GM21423 (cell line): ENCODE measurements at regions not wholly inside any gene's neighbourhood (a gene's known extent, or its start where the extent isn't known, plus 50 kb on each side); places are given as distances from the start of the nearest gene placed in this dataset.
A peak's percentile ranks its signal among the peaks of the same experiment; 100 is the strongest.

Experiments used
- ATAC-seq: cut with Tn5 transposase; IDR thresholded peaks from one replicate; pipeline ENCODE4 v1.9.1; 2021; ENCODE audit warnings: mild to moderate bottlenecking, moderate library complexity; ENCODE audit not compliant: unreplicated experiment

DNA sequence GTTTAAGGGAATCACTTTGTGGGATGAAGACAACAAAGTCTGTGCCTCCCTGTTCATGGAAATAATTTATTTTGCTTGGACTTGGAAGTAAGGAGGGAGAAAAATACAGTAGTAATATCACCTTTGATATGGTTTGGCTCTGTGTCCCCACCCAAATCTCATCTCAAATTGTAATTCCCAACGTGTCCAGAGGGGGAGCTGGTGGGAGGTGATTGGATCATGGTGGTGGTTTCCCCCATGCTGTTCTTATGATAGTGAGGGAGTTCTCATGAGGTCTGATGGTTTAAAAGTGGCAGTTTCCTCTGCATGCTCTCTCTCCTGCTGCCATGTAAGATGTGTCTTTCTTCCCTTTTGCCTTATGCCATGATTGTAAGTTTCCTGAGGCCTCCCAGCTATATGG is 460.7 kb downstream of the NOVA1 start:
- no peak for ATAC-seq

DNA sequence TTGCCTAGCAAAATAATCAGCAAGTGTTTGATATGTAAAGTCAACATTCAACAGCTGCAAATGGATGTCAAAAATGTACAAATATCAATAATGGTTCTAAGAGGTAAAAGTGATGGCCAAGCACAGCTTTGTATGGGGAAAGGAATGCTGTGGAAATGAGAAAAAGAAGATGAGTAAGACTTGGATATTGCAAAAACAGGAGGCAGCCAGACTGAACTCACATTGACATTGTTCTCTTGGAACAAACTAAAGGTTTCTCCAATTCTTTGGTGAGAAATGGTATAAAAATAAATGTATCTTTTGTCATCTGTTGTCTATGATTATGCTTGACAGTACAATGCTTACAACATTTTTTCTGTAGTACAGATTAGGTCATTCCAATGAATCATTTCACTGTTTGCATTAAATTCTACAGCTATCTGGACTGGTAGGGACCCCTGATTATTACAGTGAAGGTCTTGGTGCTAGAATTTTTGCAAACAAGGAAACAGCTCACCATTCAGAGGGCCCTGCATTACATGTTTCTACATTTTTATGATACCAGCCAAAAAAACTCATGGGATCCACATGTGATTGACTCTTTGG is 465.7 kb downstream of the NOVA1 start:
- ATAC-seq, result no peak

DNA sequence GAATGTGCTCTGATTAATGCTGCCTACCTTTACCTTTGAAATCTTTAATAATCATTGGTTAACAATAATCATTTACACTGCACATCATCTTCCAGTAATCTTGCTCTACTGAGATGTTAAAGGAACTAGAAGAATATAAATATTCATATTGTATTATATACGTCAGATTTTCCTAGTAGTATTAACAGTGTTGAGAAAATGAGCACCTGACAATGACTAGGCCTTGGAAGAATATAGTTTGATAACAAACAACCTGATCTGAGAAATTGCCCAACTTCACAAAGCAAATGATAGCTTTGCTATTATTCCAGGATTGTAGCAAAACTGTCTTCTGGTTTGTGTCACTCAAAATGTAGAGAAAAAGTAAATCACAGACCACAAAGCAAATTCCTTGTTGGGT is 467.1 kb downstream of the NOVA1 start:
- ATAC-seq, result no peak

DNA sequence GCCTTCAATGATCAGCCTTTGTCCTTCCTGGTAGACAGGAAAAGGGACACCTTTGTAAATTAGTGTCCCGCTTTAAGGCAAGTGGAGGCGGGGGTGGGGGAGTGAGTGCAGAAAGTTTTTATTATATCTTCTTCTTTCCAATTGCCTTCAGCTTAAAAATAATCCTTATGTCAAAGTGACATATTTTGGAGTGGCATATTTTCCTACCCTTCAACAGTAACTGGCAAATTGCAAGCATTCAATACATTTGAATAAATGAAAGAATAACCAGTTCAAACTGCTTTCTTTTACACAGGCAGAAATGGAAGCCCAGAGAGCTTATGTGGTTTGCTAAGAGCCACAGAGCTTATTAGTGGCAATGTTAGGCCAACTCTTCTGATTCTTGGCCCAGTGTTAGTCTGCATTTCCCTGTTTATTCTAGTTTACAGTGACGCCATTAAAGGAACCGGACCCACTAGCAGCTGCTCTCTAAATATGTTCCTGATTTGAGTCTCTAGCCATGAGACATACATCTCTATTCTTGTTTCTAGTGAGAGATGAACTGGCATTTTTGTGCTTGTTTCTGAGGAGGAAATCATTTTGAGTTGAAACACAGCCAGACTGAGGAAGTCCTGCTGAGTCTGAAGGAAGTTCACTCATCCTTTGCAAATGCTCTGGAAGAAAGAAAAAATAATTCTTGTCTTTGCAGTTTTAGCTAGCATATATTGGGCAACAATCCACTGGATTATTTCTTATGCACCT is 468.7 kb downstream of the NOVA1 start:
- ATAC-seq, result no peak

DNA sequence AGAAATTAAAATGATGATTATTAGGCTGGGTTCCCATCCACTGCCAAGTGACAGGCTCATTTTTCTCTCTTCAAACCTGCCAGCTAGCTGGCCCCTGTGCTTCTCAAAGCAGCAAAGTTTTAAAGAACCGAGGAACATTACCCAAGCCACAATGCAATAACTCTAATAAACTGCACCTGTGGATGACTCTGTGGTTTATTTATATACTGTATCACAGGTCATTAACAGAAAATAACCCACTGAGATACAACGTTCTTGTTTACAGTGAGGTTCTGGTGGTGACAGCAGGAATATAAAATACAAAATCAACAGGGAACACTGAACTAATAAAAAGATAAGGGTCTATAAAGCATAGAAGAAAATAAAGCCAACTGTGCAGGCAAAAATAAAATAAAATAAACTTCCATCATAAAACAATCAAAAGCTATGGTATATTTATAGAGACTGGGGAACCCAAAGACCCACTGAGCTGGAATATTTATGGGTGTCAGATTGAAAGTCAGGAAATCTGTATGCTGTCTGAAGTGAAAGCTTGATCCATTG is 472.9 kb downstream of the NOVA1 start:
- ATAC-seq, result no peak

DNA sequence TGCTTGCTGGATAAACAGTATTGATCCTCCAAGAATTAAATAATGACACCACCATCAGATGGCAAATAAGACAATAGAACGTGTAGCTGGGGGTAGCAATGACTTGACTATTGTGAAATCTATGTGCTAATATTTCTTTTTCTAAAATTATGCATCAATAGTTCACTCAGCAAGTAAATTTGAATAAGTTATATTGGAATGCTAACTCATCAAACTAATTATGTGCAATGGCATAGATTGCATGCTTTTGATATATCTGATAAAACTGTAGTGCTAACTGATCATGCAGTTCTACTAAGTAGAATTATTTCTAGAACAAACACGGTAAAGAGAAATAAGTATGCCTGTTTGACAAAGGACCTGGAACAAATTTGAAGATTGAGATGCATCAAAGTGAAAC is 474.4 kb downstream of the NOVA1 start:
- ATAC-seq, result no peak

DNA sequence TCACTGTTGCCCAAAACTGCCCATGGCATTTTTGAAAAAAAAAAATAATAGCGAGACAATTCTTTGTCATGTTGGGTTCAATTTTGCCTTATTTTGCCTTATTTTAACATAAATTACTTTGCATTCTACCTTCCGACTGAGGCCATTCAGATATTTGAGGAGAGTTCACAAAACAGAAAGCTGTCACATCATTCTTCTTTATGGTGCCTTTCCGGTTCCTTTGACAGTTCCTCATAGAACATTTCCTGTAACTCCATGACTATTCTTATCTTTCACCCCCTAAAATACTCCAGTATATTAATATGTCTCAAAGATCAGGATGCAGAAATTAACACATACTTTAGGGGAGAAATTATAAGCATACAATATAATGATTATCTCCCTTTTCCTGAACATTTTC is 476.7 kb downstream of the NOVA1 start:
- ATAC-seq, result no peak

DNA sequence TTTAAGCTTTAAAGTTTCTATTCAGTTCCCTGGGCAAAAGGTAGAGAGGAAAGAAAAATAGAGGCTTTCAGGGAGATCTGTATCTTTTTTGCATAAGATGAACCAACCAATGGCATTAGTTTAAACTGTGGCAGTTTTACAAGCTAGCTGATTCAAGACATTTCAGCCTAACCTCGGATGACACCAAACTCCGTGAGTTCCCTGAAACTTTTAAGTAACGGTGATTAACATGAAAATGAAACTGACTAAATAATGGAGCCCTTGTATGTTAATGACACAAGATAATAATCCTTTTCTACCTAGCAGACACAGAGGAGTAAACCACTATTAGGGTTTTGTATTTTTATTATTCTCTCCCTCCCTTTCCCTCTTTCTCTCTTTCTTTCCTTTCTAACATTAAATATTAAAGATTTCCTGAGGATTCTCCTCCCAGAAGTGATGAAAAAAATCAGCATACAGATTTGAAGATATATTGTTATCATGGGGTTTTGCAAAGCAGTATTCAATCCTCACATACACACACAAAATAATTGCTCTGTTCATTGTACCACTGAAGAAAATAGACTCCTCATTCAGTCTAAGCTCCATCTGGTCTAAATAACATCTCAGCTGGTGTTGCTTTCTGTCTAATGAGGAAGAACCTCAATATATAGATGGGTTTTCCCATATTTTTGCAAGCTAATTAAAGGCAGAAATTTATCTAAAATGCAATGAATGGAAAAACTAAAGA is 483.8 kb downstream of the NOVA1 start:
- no peak for ATAC-seq

DNA sequence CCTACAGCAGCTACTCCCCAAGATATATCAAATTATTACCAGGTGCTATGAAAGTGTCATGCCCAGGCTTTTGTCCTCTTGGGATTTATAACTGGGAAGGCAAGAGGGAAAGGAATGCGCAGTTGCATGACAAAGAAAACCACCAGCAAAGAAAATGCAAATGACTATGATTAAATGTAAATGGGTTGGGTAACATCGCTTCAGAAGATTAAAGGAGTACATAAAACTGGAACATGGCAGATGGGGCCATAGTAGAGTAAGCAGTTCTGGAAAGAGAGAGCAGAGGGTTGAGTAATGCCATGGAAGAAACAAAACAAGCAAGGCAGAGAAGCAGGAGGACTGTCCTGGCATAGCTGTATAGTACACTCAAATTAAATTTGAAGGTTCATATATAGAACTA is 493.1 kb downstream of the NOVA1 start:
- ATAC-seq, result no peak

DNA sequence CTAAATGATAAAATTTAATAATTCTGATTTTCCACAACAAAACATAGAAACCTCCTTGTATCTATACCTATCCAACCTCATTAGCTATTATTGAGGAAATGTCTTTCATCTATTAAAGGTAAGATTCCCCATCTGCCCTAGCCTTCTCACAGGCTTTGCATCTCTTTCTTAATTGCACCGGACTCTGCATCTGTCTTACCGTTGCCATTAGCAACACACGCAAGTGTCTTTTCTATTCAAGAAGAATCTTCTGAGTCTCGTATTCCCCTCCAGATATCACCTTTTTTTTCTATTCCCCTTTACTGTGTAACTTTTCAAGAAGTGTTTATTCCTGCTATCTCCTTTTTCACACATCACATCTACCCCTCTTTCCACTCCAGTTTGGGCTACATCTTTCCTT is 500.0 kb downstream of the NOVA1 start:
- no peak for ATAC-seq

DNA sequence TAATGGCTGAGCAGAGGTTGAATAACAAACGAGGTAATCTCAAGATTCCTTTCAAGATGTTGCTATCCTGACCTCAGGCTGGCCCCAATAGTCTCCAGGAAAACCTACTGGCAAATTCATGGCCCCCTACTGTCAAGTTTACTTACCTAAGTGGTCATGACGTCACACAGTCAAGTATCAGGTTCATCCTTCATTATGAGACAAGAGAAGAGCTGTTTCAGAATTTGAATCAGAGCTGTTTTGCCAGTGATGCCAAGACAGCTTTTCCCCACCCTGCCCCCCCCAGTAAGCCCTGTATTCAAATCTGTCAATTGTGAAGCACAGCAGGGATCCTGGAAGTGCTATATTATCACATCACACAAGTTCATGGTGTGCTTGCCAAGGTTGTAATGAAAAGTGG is 509.6 kb downstream of the NOVA1 start:
- no peak for ATAC-seq

DNA sequence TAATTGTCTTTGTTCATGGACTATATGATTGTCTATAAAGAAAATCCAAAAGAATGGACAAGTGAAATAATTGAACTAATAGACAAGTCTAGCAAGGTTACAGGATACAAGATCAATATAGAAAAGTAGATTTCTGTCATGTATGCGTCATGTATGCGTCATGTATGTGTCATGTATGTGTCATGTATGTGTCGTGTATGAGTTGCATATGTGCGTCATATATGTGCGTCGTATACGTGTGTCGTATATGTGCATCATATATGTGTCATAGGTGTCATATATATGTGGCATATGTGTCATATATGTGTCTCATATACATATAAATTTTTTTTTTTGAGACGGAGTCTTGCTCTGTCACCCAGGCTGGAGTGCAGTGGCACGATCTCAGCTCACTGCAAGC is 516.8 kb downstream of the NOVA1 start:
- ATAC-seq, result no peak

DNA sequence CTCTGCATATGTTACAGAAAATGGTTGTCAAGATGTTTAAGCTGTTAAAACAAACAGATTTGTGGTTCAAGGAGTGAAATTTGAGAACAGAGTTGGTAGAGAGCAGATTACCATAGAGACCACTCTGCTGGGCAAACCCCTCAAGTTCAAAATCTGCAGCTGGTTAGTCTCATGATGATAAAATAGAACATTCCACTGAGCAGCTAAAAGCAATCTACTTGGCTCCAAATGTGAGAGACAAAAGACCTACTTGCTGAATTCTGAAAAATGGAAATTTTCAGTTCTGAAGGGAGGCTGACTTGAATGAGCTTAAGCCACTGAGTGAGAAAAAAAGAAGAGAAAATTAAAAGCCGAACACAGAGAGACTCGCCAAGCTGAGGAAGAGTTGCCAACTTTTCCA is 519.3 kb downstream of the NOVA1 start:
- ATAC-seq, result no peak

DNA sequence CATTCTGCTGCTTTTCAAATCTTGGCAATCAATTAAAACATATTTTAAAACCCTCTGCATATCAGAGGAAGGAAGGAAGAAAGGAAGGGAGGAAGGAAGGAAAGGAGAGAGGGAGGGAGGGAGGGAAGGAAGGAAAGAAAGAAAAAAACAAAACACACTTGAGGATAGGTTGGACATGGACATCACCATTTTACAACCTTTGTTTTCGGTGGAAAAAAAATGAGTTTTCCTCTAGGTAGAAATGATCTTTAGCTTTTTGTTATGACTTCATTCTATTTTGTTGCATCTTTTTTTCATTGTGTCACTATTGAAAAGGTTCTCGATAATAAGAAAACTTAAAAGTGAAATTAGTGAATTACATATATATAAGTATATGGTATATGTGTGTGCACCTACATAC is 522.9 kb downstream of the NOVA1 start:
- ATAC-seq, result no peak

DNA sequence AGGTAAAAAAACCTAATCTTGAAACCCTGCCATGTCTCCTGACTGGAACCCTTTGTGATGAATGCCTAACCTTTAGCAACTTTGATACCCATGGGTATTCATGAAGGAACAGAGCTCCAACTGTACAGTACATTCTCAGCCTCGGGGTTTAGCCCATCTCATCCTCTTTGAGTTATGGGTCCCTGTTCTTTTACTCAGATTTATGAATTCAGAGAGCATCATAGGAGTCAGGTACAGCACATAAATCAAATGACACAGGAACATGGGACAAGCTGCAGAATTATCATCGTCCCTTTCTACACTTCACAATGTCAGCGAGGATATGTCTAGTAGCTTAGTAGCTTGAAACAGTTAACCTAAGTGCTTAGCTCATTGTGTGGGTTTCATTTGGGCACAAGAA is 527.4 kb downstream of the NOVA1 start:
- ATAC-seq, result no peak

DNA sequence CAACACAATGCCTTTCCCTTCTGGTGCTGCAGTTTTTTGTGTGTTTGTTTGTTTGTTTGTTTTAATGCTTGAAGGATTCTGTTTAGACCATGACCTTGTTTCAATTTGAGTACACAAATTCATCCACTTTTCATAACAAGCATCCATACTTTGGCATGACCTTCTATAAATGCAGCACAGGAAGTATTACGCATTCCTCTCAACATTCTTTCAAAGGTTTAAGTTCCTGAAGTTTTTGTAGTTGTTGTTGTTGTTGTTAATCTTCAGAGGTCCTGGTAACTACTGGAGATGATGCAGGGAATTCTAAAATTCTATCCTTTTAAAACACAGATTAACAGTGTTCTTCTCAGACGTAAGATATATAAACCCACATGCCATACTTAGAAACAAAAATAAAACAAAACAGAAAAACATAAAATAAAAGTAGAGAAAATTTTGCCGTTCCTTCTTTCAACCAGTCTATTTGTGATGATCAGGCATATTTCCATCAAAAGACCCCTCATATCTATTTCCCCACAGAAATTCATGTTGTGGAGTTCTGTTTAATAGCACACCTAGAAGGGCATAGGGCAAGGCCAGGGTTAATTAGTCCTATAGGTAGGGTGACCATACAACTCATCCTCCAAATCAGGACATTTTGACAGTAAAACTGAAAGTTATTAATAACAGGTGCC is 529.9 kb downstream of the NOVA1 start:
- no peak for ATAC-seq

DNA sequence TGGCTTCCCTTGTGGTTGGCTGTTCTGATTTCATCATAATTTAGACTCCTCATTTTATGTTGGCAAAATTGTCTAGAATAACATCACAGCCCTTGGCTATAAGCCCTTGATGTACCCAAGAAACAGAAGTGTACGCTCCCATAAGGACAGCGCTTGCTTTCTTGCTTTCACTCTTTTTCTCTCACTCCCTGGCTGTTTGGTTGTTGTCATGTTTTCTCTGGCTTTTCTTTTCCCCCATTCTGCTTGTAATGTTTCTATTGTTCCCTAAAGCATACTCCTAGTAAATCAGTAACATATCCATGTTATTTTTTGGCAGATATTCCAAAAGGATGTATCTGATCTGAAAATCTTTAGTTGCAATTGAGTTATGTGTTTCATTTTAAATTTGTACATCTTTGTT is 530.5 kb downstream of the NOVA1 start:
- ATAC-seq, result no peak

DNA sequence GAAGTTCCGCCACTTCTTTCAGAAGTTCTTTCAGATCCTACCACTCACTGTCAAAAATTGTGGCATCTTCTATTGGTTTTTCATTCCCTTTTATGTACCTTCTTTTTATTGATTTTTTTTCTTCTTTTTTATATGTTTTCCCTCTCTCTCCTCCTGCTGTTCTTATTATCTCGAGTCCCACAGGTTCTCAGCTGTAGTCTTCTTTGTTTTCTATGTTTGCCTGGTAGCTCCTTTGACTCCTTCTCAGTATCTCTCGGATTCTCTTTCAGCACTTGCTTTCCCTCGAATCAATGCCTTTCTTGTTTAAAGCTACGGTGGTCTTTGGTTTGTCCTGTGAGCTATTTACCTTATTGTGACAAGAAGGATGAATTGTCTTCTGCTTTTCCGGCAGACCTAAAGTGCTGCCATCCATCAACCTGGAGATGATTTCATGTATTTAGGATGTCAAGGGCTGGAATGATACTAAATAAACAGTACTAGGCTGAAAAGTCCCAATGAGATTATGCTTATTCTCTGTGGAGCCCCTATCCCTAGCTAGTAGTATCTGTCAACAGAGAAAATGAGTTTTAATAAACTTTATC is 541.7 kb downstream of the NOVA1 start:
- ATAC-seq, result no peak

DNA sequence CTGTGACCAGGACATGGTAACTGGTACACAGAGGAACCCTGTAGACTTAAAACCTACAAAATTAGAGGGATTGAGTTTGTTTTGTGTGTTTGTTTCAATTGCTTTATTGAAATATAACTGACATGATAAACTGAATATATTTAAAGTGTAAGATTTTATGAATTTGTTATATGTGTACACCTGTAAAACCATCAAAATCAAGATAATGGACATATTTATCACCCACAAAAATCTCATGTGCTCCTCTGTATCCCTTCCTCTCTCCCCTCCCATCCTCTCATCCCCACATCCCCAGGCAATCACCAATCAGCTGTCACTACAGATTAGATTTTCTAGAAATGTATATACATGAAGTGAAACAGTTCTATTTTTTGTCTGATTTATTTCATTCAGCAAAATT is 565.5 kb downstream of the NOVA1 start:
- no peak for ATAC-seq

DNA sequence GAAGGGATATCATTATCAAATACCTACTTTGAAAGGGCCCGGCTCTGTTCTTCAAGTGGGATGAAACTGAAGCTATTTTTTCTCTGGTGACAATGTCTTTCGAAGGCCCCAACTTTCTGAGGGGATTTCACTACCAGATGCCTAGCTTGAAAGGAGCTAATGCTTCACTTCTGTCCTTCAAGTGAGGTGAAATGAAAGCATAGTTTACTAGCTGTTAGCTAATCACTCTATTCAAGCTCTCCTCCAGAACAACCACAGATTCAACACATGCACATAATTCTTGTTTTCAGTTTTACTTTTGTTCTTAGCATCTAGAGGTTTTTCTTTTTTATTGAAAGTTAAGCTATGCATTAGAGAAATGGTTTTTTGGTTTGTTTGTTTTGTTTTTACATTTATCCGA is 571.4 kb downstream of the NOVA1 start:
- peak; percentile 68 for ATAC-seq

DNA sequence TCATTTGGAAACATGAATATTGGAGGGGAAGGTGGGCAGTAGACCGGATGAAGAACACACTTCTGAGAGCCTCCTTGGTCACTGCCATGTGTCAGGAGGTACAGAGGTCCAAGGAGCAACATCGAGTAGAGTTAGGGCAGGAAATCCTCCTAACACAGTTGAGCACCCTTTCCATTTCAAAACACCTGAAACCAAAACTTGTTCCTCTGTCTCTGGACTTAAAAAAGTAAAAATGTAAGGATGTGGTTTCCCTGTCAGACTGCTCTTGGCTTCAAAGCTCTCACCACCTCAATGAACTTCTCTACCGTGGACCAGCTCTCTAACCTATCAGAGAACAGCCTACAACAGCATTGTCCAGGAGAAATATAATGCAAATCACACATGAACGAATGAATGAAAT is 573.9 kb downstream of the NOVA1 start:
- ATAC-seq, result no peak
